Hematopoietic multipotent progenitor cell treated with erythropoietin and hydrocortisone succinate and interleukin-3 and kit ligand, for 8 days (in vitro differentiated cells): ENCODE measurements at regions not wholly inside any gene's neighbourhood (a gene's known extent, or its start where the extent isn't known, plus 50 kb on each side); places are given as distances from the start of the nearest gene placed in this dataset.
"Not testable (repeated sequence)": the region's sequence is repeated elsewhere in the genome, so short reads cannot be mapped to it uniquely, and the experiment has no call there.

Experiments used
- DNase-seq: peaks from one replicate; pipeline ENCODE4 v3.0.0-alpha.2; 2015

GRCh38 chr4:132707955-132708354 lies 441.1 kb upstream of the PCDH10 start:
- no peak for DNase-seq

- DNase-seq: no peak
These were observed 440.0 kb upstream of the PCDH10 start for GRCh38 chr4:132709056-132709455.

- DNase-seq: no peak
These were observed 438.1 kb upstream of the PCDH10 start for GRCh38 chr4:132710971-132711370.

GRCh38 chr4:132737344-132737743 lies 411.8 kb upstream of the PCDH10 start:
- DNase-seq: no peak

GRCh38 chr4:132759199-132759780 lies 389.8 kb upstream of the PCDH10 start:
- DNase-seq: no peak

GRCh38 chr4:132763465-132763864 lies 385.6 kb upstream of the PCDH10 start:
- DNase-seq: no peak

GRCh38 chr4:132767901-132768300 lies 381.2 kb upstream of the PCDH10 start:
- no peak for DNase-seq

GRCh38 chr4:132770776-132771175 lies 378.3 kb upstream of the PCDH10 start:
- no peak for DNase-seq

GRCh38 chr4:132792310-132792709 lies 356.8 kb upstream of the PCDH10 start:
- DNase-seq: no peak

GRCh38 chr4:132797856-132798255 lies 351.2 kb upstream of the PCDH10 start:
- DNase-seq: no peak

- DNase-seq: no peak
These were observed 339.6 kb upstream of the PCDH10 start for GRCh38 chr4:132809298-132810032.

GRCh38 chr4:132813061-132813460 lies 336.0 kb upstream of the PCDH10 start:
- DNase-seq: not testable (repeated sequence)

- DNase-seq: no peak
These were observed 331.0 kb upstream of the PCDH10 start for GRCh38 chr4:132818091-132818490.

GRCh38 chr4:132823419-132823818 lies 325.7 kb upstream of the PCDH10 start:
- no peak for DNase-seq

GRCh38 chr4:132824761-132825160 lies 324.3 kb upstream of the PCDH10 start:
- no peak for DNase-seq

- no peak for DNase-seq
These were observed 321.6 kb upstream of the PCDH10 start for GRCh38 chr4:132827522-132827921.

- DNase-seq: no peak
These were observed 310.9 kb upstream of the PCDH10 start for GRCh38 chr4:132838244-132838643.

- no peak for DNase-seq
These were observed 310.0 kb upstream of the PCDH10 start for GRCh38 chr4:132839070-132839469.

- no peak for DNase-seq
These were observed 289.2 kb upstream of the PCDH10 start for GRCh38 chr4:132859929-132860328.

- DNase-seq: no peak
These were observed 288.1 kb upstream of the PCDH10 start for GRCh38 chr4:132860976-132861375.

- DNase-seq: no peak
These were observed 285.5 kb upstream of the PCDH10 start for GRCh38 chr4:132863619-132864018.

- no peak for DNase-seq
These were observed 283.6 kb upstream of the PCDH10 start for GRCh38 chr4:132865458-132865857.

- DNase-seq: no peak
These were observed 283.2 kb upstream of the PCDH10 start for GRCh38 chr4:132865922-132866321.

GRCh38 chr4:132866616-132867015 lies 282.5 kb upstream of the PCDH10 start:
- no peak for DNase-seq

GRCh38 chr4:132893787-132894186 lies 255.3 kb upstream of the PCDH10 start:
- no peak for DNase-seq
